CD4-positive, alpha-beta T cell treated with Interleukin-1 beta for 1 hour (primary cell): ENCODE measurements at regions not wholly inside any gene's neighbourhood (a gene's known extent, or its start where the extent isn't known, plus 50 kb on each side); places are given as distances from the start of the nearest gene placed in this dataset.

Experiments used
- DNase-seq, 2 donors: peaks; one replicate each; pipeline ENCODE4 v3.0.0-alpha.2; 2020 to 2022

- DNase-seq = no peak
Observed at GRCh38 chr5:167688341-167689130, 602.9 kb upstream of the WWC1 start.

- DNase-seq = no peak
Observed at GRCh38 chr5:167694325-167695147, 596.9 kb upstream of the WWC1 start.

GRCh38 chr5:167696558-167697314 is 594.7 kb upstream of the WWC1 start:
- no peak for DNase-seq

GRCh38 chr5:167699432-167699831 is 592.0 kb upstream of the WWC1 start:
- no peak for DNase-seq

- DNase-seq = no peak
Observed at GRCh38 chr5:167701051-167701450, 590.4 kb upstream of the WWC1 start.

GRCh38 chr5:167702014-167702413 is 589.4 kb upstream of the WWC1 start:
- DNase-seq = no peak

- no peak for DNase-seq
Observed at GRCh38 chr5:167708449-167708848, 583.0 kb upstream of the WWC1 start.

- DNase-seq = no peak
Observed at GRCh38 chr5:167709625-167710024, 581.8 kb upstream of the WWC1 start.

- DNase-seq = no peak
Observed at GRCh38 chr5:167710444-167711073, 580.9 kb upstream of the WWC1 start.

GRCh38 chr5:167712986-167713585 is 578.4 kb upstream of the WWC1 start:
- DNase-seq = no peak

GRCh38 chr5:167713896-167714295 is 577.5 kb upstream of the WWC1 start:
- no peak for DNase-seq

GRCh38 chr5:167716126-167716775 is 575.2 kb upstream of the WWC1 start:
- no peak for DNase-seq

GRCh38 chr5:167720259-167720658 is 571.2 kb upstream of the WWC1 start:
- DNase-seq = no peak

GRCh38 chr5:167720676-167721260 is 570.7 kb upstream of the WWC1 start:
- no peak for DNase-seq

GRCh38 chr5:167721926-167722440 is 569.5 kb upstream of the WWC1 start:
- no peak for DNase-seq

- DNase-seq = peak; percentile 30 to 59
Observed at GRCh38 chr5:167723254-167723871, 568.1 kb upstream of the WWC1 start.

GRCh38 chr5:167725264-167725663 is 566.2 kb upstream of the WWC1 start:
- DNase-seq = no peak

- DNase-seq = no peak
Observed at GRCh38 chr5:167725741-167726140, 565.7 kb upstream of the WWC1 start.

GRCh38 chr5:167726642-167727041 is 564.8 kb upstream of the WWC1 start:
- no peak for DNase-seq

- no peak for DNase-seq
Observed at GRCh38 chr5:167730121-167730520, 561.3 kb upstream of the WWC1 start.

- DNase-seq = no peak
Observed at GRCh38 chr5:167730656-167731055, 560.8 kb upstream of the WWC1 start.
